HCT116 (cell line): ENCODE measurements at regions not wholly inside any gene's neighbourhood (a gene's known extent, or its start where the extent isn't known, plus 50 kb on each side); places are given as distances from the start of the nearest gene placed in this dataset.

ENCODE experiments used
- ATAC-seq: fragments of 200-7000 bp; cut with Tn5 transposase; 2 replicates; pipeline ENCODE4 v1.9.1; 2020; ENCODE audit warnings: mild to moderate bottlenecking, moderate library complexity
- BruUV-seq: library from RNA; stranded (reverse); fragments of 400-500 nt; replicated peaks from 2 replicates; lab custom pipeline; 2021; lab: Mats Ljungman, UMichigan
- CTCF ChIA-PET: fragments of 300-600 bp; sonication (Branson Sonifier 250); formaldehyde crosslinking; loops from one replicate; lab custom pipeline; 2021; ENCODE audit warnings: antibody characterized with exemption; lab: Charles Lee
- POLR2A ChIA-PET: fragments of 300-600, 350-600 bp; sonication (Branson Sonifier 250); formaldehyde crosslinking; loops from one replicate; lab custom pipeline; 2021; ENCODE audit warnings: antibody characterized with exemption; lab: Charles Lee
- RAD21 ChIA-PET, 2 experiments: fragments of 300-600 bp; sonication (Branson Sonifier 250); formaldehyde crosslinking; loops; one replicate each; lab custom pipeline; 2023; ENCODE audit warnings: low total read pairs in 2 of 2; ENCODE audit not compliant: uncharacterized antibody in 2 of 2, unreplicated experiment in 2 of 2, low non-redundant PET in 1 of 2; lab: Charles Lee
- DNase-seq: peaks from one replicate; pipeline ENCODE4 v3.0.0-alpha.2; 2010; ENCODE audit warnings: low read depth, low spot score
- H2AFZ ChIP-seq: fragments of 200-600 bp; shearing (Covaris generic), sonication (generic); 2 replicates; pipeline ENCODE4 v1.6.1; 2017; ENCODE audit warnings: low read depth, mixed run types, mixed read lengths, antibody characterized with exemption, low read length; ENCODE audit not compliant: poor library complexity, severe bottlenecking
- H3K27ac ChIP-seq: 2 replicates; pipeline ENCODE4 v1.5.1; 2012; ENCODE audit warnings: low read depth, low read length
- H3K27me3 ChIP-seq: fragments of 200-600 bp; sonication (generic); 2 replicates; pipeline ENCODE4 v1.6.1; 2016; ENCODE audit warnings: mixed run types, low read length, mixed read lengths; ENCODE audit not compliant: insufficient read depth
- H3K36me3 ChIP-seq, 2 experiments: fragments of 200-500 bp in 1 of 2; fragments of 200-600 bp in 1 of 2; sonication (Bioruptor generic) in 1 of 2; sonication (generic) in 1 of 2; 2 replicates each; pipeline versions ENCODE4 v1.5.1 to v1.6.1; 2014 to 2016; ENCODE audit warnings: low read length in 2 of 2, inconsistent platforms in 1 of 2, mixed read lengths in 1 of 2, mixed run types in 1 of 2; ENCODE audit not compliant: insufficient read depth in 2 of 2, control insufficient read depth in 1 of 2
- H3K4me1 ChIP-seq, 2 experiments: fragments of 200-600 bp in 1 of 2; sonication (generic) in 1 of 2; 2 replicates each; pipeline versions ENCODE4 v1.5.1 to v1.6.1; 2012 to 2017; ENCODE audit warnings: low read length in 2 of 2, inconsistent platforms in 1 of 2, mild to moderate bottlenecking in 1 of 2, mixed read lengths in 1 of 2, mixed run types in 1 of 2, moderate library complexity in 1 of 2; ENCODE audit not compliant: insufficient read depth in 2 of 2, control insufficient read depth in 1 of 2
- H3K4me2 ChIP-seq: fragments of 200-600 bp; sonication (generic); 2 replicates; pipeline ENCODE4 v1.6.1; 2017; ENCODE audit warnings: mixed run types, low read length, mixed read lengths
- H3K4me3 ChIP-seq, 2 experiments: fragments of 200-600 bp in 1 of 2; sonication (generic) in 1 of 2; replicated peaks in 1 of 2; 2 replicates each; pipeline ENCODE4 v1.5.1; 2011 to 2016; ENCODE audit warnings: low read length in 2 of 2, control low read depth in 1 of 2, low read depth in 1 of 2, mild to moderate bottlenecking in 1 of 2, mixed read lengths in 1 of 2, mixed run types in 1 of 2
- H3K79me2 ChIP-seq: fragments of 200-600 bp; sonication (generic); 2 replicates; pipeline ENCODE4 v1.6.1; 2017; ENCODE audit warnings: mild to moderate bottlenecking, mixed run types, low read length, moderate library complexity, mixed read lengths; ENCODE audit not compliant: insufficient read depth
- H3K9ac ChIP-seq: fragments of 200-600 bp; sonication (generic); 2 replicates; pipeline ENCODE4 v1.6.1; 2016; ENCODE audit warnings: low read length, mixed read lengths
- H3K9me2 ChIP-seq: fragments of 200-600 bp; sonication (generic), shearing (Covaris generic); 2 replicates; pipeline ENCODE4 v1.6.1; 2017; ENCODE audit warnings: mixed run types, mild to moderate bottlenecking, moderate library complexity; ENCODE audit not compliant: insufficient read depth
- H3K9me3 ChIP-seq, 2 experiments: fragments of 200-500 bp in 1 of 2; fragments of 200-600 bp in 1 of 2; sonication (Bioruptor generic) in 1 of 2; sonication (generic) in 1 of 2; 2 replicates each; pipeline ENCODE4 v1.6.1; 2014 to 2017; ENCODE audit warnings: low read length in 2 of 2, mixed read lengths in 2 of 2, inconsistent platforms in 1 of 2, low read depth in 1 of 2, mild to moderate bottlenecking in 1 of 2, mixed run types in 1 of 2, moderate library complexity in 1 of 2; ENCODE audit not compliant: control insufficient read depth in 1 of 2, insufficient read depth in 1 of 2
- H4K20me1 ChIP-seq: fragments of 200-600 bp; sonication (generic), shearing (Covaris generic); 2 replicates; pipeline ENCODE4 v1.6.1; 2017; ENCODE audit warnings: mixed run types, mild to moderate bottlenecking, moderate library complexity; ENCODE audit not compliant: insufficient read depth
- CBX3 ChIP-seq: IDR thresholded peaks from 2 replicates; pipeline ENCODE4 v1.6.1; 2012; ENCODE audit warnings: low read depth
- CEBPB ChIP-seq: IDR thresholded peaks from 2 replicates; pipeline ENCODE4 v1.6.1; 2012; ENCODE audit warnings: low read depth
- ELF1 ChIP-seq: IDR thresholded peaks from 2 replicates; pipeline ENCODE4 v1.6.1; 2012; ENCODE audit warnings: low read depth, borderline replicate concordance
- EZH2 ChIP-seq: fragments of 200-600 bp; sonication (generic); IDR thresholded peaks from 2 replicates; pipeline ENCODE4 v1.6.1; 2017; ENCODE audit warnings: antibody characterized with exemption, mixed run types
- FOSL1 ChIP-seq: IDR thresholded peaks from 2 replicates; pipeline ENCODE4 v1.6.1; 2012; ENCODE audit warnings: low read depth
- JUND ChIP-seq: IDR thresholded peaks from 2 replicates; pipeline ENCODE4 v1.6.1; 2012
- POLR2A ChIP-seq: IDR thresholded peaks from 2 replicates; pipeline ENCODE4 v1.7.0; 2011; ENCODE audit warnings: borderline replicate concordance; ENCODE audit not compliant: insufficient read depth, insufficient read length; ENCODE audit errors: extremely low read depth
- POLR2AphosphoS5 ChIP-seq: IDR thresholded peaks from 2 replicates; pipeline ENCODE4 v1.6.1; 2011; ENCODE audit warnings: mild to moderate bottlenecking, low read depth, low read length, moderate library complexity
- RAD21 ChIP-seq: IDR thresholded peaks from 2 replicates; pipeline ENCODE4 v1.6.1; 2012; ENCODE audit warnings: low read depth, mild to moderate bottlenecking
- SIN3A ChIP-seq: IDR thresholded peaks from 2 replicates; pipeline ENCODE4 v1.6.1; 2012; ENCODE audit warnings: low read depth
- SP1 ChIP-seq: IDR thresholded peaks from 2 replicates; pipeline ENCODE4 v1.6.1; 2012; ENCODE audit warnings: low read depth
- SRF ChIP-seq: IDR thresholded peaks from 2 replicates; pipeline ENCODE4 v1.6.1; 2012; ENCODE audit warnings: low read depth
- TCF7L2 ChIP-seq: IDR thresholded peaks from 2 replicates; pipeline ENCODE4 v1.7.0; 2011; ENCODE audit warnings: borderline replicate concordance, inconsistent platforms; ENCODE audit not compliant: insufficient read depth, insufficient read length; ENCODE audit errors: extremely low read depth
- ZFX ChIP-seq: fragments of 450-650 bp; IDR thresholded peaks from 2 replicates; pipeline ENCODE4 v1.6.1; 2017
- ZNF274 ChIP-seq: fragments of 200-500 bp; sonication (Bioruptor generic); IDR thresholded peaks from 2 replicates; pipeline ENCODE4 v1.6.1; 2014; ENCODE audit warnings: mild to moderate bottlenecking, low read depth, low read length, inconsistent platforms
- intact Hi-C: fragments of 100-400 bp; cut with micrococcal nuclease; formaldehyde crosslinking; loops from 2 replicates; pipeline ENCODE4 v1.10.0; 2022
- TF ChIP-seq, protein P1 (sequence below), 3 experiments: fragments of 200-600 bp in 1 of 3; sonication (generic) in 1 of 3; IDR thresholded peaks in 2 of 3; conservative IDR thresholded peaks in 1 of 3; 2 replicates each; pipeline ENCODE4 v1.5.1; 2012 to 2017; ENCODE audit warnings: low read depth in 2 of 3, low read length in 2 of 3, antibody characterized with exemption in 1 of 3, borderline replicate concordance in 1 of 3, control low read depth in 1 of 3, mild to moderate bottlenecking in 1 of 3, mixed read lengths in 1 of 3, mixed run types in 1 of 3, moderate library complexity in 1 of 3; ENCODE audit not compliant: insufficient read depth in 1 of 3
- TF ChIP-seq, protein P2 (sequence below): IDR thresholded peaks from 2 replicates; pipeline ENCODE4 v1.6.1; 2011; ENCODE audit warnings: mild to moderate bottlenecking, low read length, moderate library complexity; ENCODE audit not compliant: insufficient replicate concordance; ENCODE audit errors: extremely low read depth
- TF ChIP-seq, protein P3 (sequence below): IDR thresholded peaks from 2 replicates; pipeline ENCODE4 v1.6.1; 2012
- TF ChIP-seq, protein P4 (sequence below): IDR thresholded peaks from 2 replicates; pipeline ENCODE4 v1.6.1; 2012

GRCh38 chr10:106435081-106435480 lies 729.4 kb downstream of the SORCS1 start:
- Histone ChIP-seq H2AFZ (no peak overlapping the region), H3K79me2 (no peaks in the 10 kb centered on the region), H3K4me3 (no peak overlapping the region), H3K36me3 (no peaks in the 10 kb centered on the region), H3K9me3 (peaks cover 25 to 42% of the 10 kb centered on the region in 2 experiments; a peak in 3 of 4 replicates), H3K27ac (no peak overlapping the region), H3K27me3 (no peaks in the 10 kb centered on the region), H4K20me1 (no peaks in the 10 kb centered on the region), H3K4me1 (no peaks in the 10 kb centered on the region), H3K9me2 (no peaks in the 10 kb centered on the region), H3K4me2 (no peak overlapping the region), H3K9ac (no peak overlapping the region)
- DNase-seq (no peak), ATAC-seq (no peak)
- ChIA-PET RAD21 (no interaction called here), POLR2A (no interaction called here), CTCF (no interaction called here)
- no peak for TF ChIP-seq POLR2A
- no peak for TF ChIP-seq EZH2
- TF ChIP-seq ZFX: no peak
- TF ChIP-seq FOSL1: no peak
- TF ChIP-seq TCF7L2: no peak
- no peak for TF ChIP-seq CBX3
- TF ChIP-seq, protein P1, sequence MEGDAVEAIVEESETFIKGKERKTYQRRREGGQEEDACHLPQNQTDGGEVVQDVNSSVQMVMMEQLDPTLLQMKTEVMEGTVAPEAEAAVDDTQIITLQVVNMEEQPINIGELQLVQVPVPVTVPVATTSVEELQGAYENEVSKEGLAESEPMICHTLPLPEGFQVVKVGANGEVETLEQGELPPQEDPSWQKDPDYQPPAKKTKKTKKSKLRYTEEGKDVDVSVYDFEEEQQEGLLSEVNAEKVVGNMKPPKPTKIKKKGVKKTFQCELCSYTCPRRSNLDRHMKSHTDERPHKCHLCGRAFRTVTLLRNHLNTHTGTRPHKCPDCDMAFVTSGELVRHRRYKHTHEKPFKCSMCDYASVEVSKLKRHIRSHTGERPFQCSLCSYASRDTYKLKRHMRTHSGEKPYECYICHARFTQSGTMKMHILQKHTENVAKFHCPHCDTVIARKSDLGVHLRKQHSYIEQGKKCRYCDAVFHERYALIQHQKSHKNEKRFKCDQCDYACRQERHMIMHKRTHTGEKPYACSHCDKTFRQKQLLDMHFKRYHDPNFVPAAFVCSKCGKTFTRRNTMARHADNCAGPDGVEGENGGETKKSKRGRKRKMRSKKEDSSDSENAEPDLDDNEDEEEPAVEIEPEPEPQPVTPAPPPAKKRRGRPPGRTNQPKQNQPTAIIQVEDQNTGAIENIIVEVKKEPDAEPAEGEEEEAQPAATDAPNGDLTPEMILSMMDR (IDR thresholded peaks at IDR 0.05 in 2 of 3, conservative IDR thresholded peaks at IDR 0.05 in 1 of 3; ENCODE audit: borderline replicate concordance in 1 of 3, insufficient read depth in 1 of 3, low read depth in 2 of 3, low read length in 2 of 3): no peak
- TF ChIP-seq, protein P2, sequence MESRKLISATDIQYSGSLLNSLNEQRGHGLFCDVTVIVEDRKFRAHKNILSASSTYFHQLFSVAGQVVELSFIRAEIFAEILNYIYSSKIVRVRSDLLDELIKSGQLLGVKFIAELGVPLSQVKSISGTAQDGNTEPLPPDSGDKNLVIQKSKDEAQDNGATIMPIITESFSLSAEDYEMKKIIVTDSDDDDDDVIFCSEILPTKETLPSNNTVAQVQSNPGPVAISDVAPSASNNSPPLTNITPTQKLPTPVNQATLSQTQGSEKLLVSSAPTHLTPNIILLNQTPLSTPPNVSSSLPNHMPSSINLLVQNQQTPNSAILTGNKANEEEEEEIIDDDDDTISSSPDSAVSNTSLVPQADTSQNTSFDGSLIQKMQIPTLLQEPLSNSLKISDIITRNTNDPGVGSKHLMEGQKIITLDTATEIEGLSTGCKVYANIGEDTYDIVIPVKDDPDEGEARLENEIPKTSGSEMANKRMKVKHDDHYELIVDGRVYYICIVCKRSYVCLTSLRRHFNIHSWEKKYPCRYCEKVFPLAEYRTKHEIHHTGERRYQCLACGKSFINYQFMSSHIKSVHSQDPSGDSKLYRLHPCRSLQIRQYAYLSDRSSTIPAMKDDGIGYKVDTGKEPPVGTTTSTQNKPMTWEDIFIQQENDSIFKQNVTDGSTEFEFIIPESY: no peak
- TF ChIP-seq SIN3A: no peak
- TF ChIP-seq, protein P3, sequence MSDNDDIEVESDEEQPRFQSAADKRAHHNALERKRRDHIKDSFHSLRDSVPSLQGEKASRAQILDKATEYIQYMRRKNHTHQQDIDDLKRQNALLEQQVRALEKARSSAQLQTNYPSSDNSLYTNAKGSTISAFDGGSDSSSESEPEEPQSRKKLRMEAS: no peak
- no peak for TF ChIP-seq JUND
- no peak for TF ChIP-seq SRF
- TF ChIP-seq CEBPB: no peak
- TF ChIP-seq ZNF274: no peak
- no peak for TF ChIP-seq POLR2AphosphoS5
- TF ChIP-seq ELF1: no peak
- TF ChIP-seq RAD21: no peak
- TF ChIP-seq, protein P4, sequence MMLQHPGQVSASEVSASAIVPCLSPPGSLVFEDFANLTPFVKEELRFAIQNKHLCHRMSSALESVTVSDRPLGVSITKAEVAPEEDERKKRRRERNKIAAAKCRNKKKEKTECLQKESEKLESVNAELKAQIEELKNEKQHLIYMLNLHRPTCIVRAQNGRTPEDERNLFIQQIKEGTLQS: no peak
- no peak for TF ChIP-seq SP1
- no TSS peak for BruUV-seq
- intact Hi-C loops: no loop called here
